GM12878 (cell line): ENCODE measurements at regions not wholly inside any gene's neighbourhood (a gene's known extent, or its start where the extent isn't known, plus 50 kb on each side); places are given as distances from the start of the nearest gene placed in this dataset.
A peak's percentile ranks its signal among the peaks of the same experiment; 100 is the strongest.

Experiments
- ATAC-seq: fragments of 200-7000 bp; cut with Tn5 transposase; 3 replicates; pipeline ENCODE4 v1.9.1; 2020; ENCODE audit warnings: mild to moderate bottlenecking, moderate library complexity
- BruUV-seq: library from RNA; stranded (reverse); fragments of 400-500 nt; replicated peaks from 2 replicates; lab custom pipeline; 2021; lab: Mats Ljungman, UMichigan
- CTCF ChIA-PET: fragments of 300-600 bp; sonication (Branson Sonifier 250); formaldehyde crosslinking; extraction: SDS; loops from one replicate; lab custom pipeline; 2021; ENCODE audit warnings: inconsistent platforms; lab: Yijun Ruan, JAX
- POLR2A ChIA-PET: fragments of 350-600 bp; formaldehyde crosslinking; extraction: SDS; loops from one replicate; lab custom pipeline; 2021; ENCODE audit warnings: inconsistent platforms; lab: Charles Lee
- RAD21 ChIA-PET: fragments of 300-600 bp; sonication (Branson Sonifier 250); formaldehyde crosslinking; loops from one replicate; lab custom pipeline; 2023; ENCODE audit warnings: antibody characterized with exemption; ENCODE audit not compliant: unreplicated experiment; lab: Charles Lee
- SMC1A ChIA-PET: fragments of 300-600 bp; sonication (Branson Sonifier 250); formaldehyde crosslinking; loops from one replicate; lab custom pipeline; 2023; ENCODE audit not compliant: unreplicated experiment, uncharacterized antibody; lab: Charles Lee
- DNase-seq: peaks from one replicate; pipeline ENCODE4 v3.0.0-alpha.2; 2011; ENCODE audit warnings: low read depth, low spot score
- FAIRE-seq: peaks from 3 replicates; lab custom pipeline; 2011; peaks lifted over from hg19 to GRCh38; lab: Jason Lieb, UNC
- H2AFZ ChIP-seq: 2 replicates; pipeline ENCODE4 v1.6.0; 2011; ENCODE audit warnings: low read depth, low read length, control low read depth; ENCODE audit not compliant: control insufficient read depth
- H3K27ac ChIP-seq: 2 replicates; pipeline ENCODE4 v1.5.1; 2011; ENCODE audit warnings: control low read depth; ENCODE audit not compliant: control insufficient read depth, insufficient read depth
- H3K27me3 ChIP-seq, 2 experiments: replicated peaks in 1 of 2; 2 replicates each; pipeline versions ENCODE4 v1.6.0 to v1.6.1; 2011; ENCODE audit warnings: low read length in 1 of 2; ENCODE audit not compliant: control insufficient read depth in 2 of 2, insufficient read depth in 2 of 2
- H3K36me3 ChIP-seq, 2 experiments: 2 replicates each; pipeline ENCODE4 v1.5.1; 2011; ENCODE audit warnings: low read length in 1 of 2; ENCODE audit not compliant: control insufficient read depth in 2 of 2, insufficient read depth in 2 of 2
- H3K4me1 ChIP-seq: 2 replicates; pipeline ENCODE4 v1.6.1; 2011; ENCODE audit warnings: mild to moderate bottlenecking, low read length, moderate library complexity, mixed read lengths; ENCODE audit not compliant: control insufficient read depth, insufficient read depth
- H3K4me2 ChIP-seq: 2 replicates; pipeline ENCODE4 v1.6.0; 2011; ENCODE audit warnings: control low read depth; ENCODE audit not compliant: control insufficient read depth, insufficient read depth
- H3K4me3 ChIP-seq: fragments of 200-600 bp; sonication (generic); 2 replicates; pipeline ENCODE4 v1.5.1; 2016
- H3K79me2 ChIP-seq: 2 replicates; pipeline ENCODE4 v1.6.0; 2011; ENCODE audit warnings: low read length; ENCODE audit not compliant: control insufficient read depth, insufficient read depth
- H3K9ac ChIP-seq: 2 replicates; pipeline ENCODE4 v1.8.0; 2011; ENCODE audit warnings: low read length, control low read depth, mixed read lengths; ENCODE audit not compliant: control insufficient read depth, insufficient read depth
- H3K9me3 ChIP-seq: replicated peaks from 3 replicates; pipeline ENCODE4 v1.5.1; 2011; ENCODE audit warnings: mild to moderate bottlenecking, low read length; ENCODE audit not compliant: control insufficient read depth, insufficient read depth
- H4K20me1 ChIP-seq: 2 replicates; pipeline ENCODE4 v1.6.0; 2011; ENCODE audit not compliant: control insufficient read depth, insufficient read depth
- CTCF ChIP-seq, 3 experiments: IDR thresholded peaks in 2 of 3; conservative IDR thresholded peaks in 1 of 3; 2 replicates each; pipeline ENCODE4 v1.5.1; 2011; ENCODE audit warnings: low read depth in 3 of 3, low read length in 3 of 3, mild to moderate bottlenecking in 3 of 3, control low read depth in 2 of 3, moderate library complexity in 2 of 3, inconsistent platforms in 1 of 3, mixed read lengths in 1 of 3; ENCODE audit not compliant: control insufficient read depth in 2 of 3, insufficient read depth in 1 of 3; ENCODE audit errors: extremely low read depth in 1 of 3
- EZH2 ChIP-seq: IDR thresholded peaks from 2 replicates; pipeline ENCODE4 v1.6.1; 2012; ENCODE audit warnings: low read depth, mild to moderate bottlenecking, control low read depth, inconsistent platforms, low read length, borderline replicate concordance; ENCODE audit not compliant: control insufficient read depth
- GABPA ChIP-seq: IDR thresholded peaks from 2 replicates; pipeline ENCODE4 v1.6.1; 2014; ENCODE audit warnings: antibody characterized with exemption, low read depth, mild to moderate bottlenecking, inconsistent platforms
- JUNB ChIP-seq: IDR thresholded peaks from 2 replicates; pipeline ENCODE4 v1.6.1; 2016; ENCODE audit warnings: antibody characterized with exemption, mild to moderate bottlenecking
- NR2C2 ChIP-seq: IDR thresholded peaks from 2 replicates; pipeline ENCODE4 v1.6.1; 2011; ENCODE audit warnings: borderline replicate concordance, low read depth; ENCODE audit not compliant: control insufficient read depth, insufficient read length
- PAX5 ChIP-seq: IDR thresholded peaks from 2 replicates; pipeline ENCODE4 v1.6.1; 2011; ENCODE audit warnings: low read depth, low read length, borderline replicate concordance
- RAD51 ChIP-seq: fragments of 450-650 bp; IDR thresholded peaks from 2 replicates; pipeline ENCODE4 v1.6.1; 2016; ENCODE audit warnings: moderate library complexity, mild to moderate bottlenecking, inconsistent platforms
- RBBP5 ChIP-seq: fragments of 200-600 bp; sonication (generic); conservative IDR thresholded peaks from 2 replicates; pipeline ENCODE4 v1.6.1; 2016
- RUNX3 ChIP-seq: IDR thresholded peaks from 2 replicates; pipeline ENCODE4 v1.6.1; 2012; ENCODE audit warnings: low read length, inconsistent platforms
- SIX5 ChIP-seq: IDR thresholded peaks from 2 replicates; pipeline ENCODE4 v1.6.1; 2011; ENCODE audit warnings: mild to moderate bottlenecking, low read depth, low read length, moderate library complexity; ENCODE audit not compliant: severe bottlenecking
- ZNF24 ChIP-seq: fragments of 450-650 bp; IDR thresholded peaks from 2 replicates; pipeline ENCODE4 v1.6.1; 2017; ENCODE audit warnings: antibody characterized with exemption, mild to moderate bottlenecking
- ZNF592 ChIP-seq: fragments of 450-650 bp; IDR thresholded peaks from 2 replicates; pipeline ENCODE4 v1.6.1; 2017; ENCODE audit warnings: mild to moderate bottlenecking, moderate library complexity
- WGBS: methylation state at CpG from one replicate; pipeline ENCODE4 v1.1.6; 2016; ENCODE audit warnings: low lambda C conversion rate; ENCODE audit not compliant: insufficient replicate concordance, insufficient coverage; ENCODE audit errors: missing lambda C conversion rate; 5-methylcytosine and 5-hydroxymethylcytosine counted together
- in situ Hi-C: fragments of 300-500 bp; cut with MboI; formaldehyde crosslinking; loops from 9 replicates; pipeline ENCODE4 v1.14.3; 2018; ENCODE audit warnings: mixed read lengths
- intact Hi-C: fragments of 100-400 bp; cut with micrococcal nuclease; formaldehyde crosslinking; loops from one replicate; pipeline ENCODE4 v1.14.2; 2022; ENCODE audit not compliant: unreplicated experiment
- TF ChIP-seq, protein P1 (sequence below): IDR thresholded peaks from 2 replicates; pipeline ENCODE4 v1.6.1; 2011; ENCODE audit warnings: low read depth, low read length, improper control_type of control experiment, borderline replicate concordance

- ChIA-PET POLR2A (no interaction called here), RAD21 (no interaction called here), SMC1A (no interaction called here)
- H3K36me3 ChIP-seq, result no peaks in the 10 kb centered on the region
- no peaks in the 10 kb centered on the region for H3K27me3 ChIP-seq
- no peaks in the 10 kb centered on the region for H4K20me1 ChIP-seq
- no peaks in the 10 kb centered on the region for H3K79me2 ChIP-seq
- no peak overlapping the region for H3K4me3 ChIP-seq
- WGBS, result 33% methylated on average over 3 of the region's 3 CpGs
- no peak overlapping the region for H2AFZ ChIP-seq
- H3K4me1 ChIP-seq, result no peaks in the 10 kb centered on the region
- no peak for FAIRE-seq
- TF ChIP-seq RUNX3 (peak; percentile 25; the same call in 1 of the 2 replicates), CTCF (IDR thresholded peaks at IDR 0.05 in 2 of 3, conservative IDR thresholded peaks at IDR 0.05 in 1 of 3; ENCODE audit: control insufficient read depth in 2 of 3, extremely low read depth in 1 of 3, insufficient read depth in 1 of 3, low read depth in 3 of 3, low read length in 3 of 3) (no peak), EZH2 (no peak), ZNF592 (no peak), RBBP5 (no peak), NR2C2 (no peak), SIX5 (no peak), GABPA (no peak), ZNF24 (no peak), PAX5 (no peak), RAD51 (no peak), JUNB (0 out of 2 replicates have a peak, but pooled peaks have one; percentile 19)
- TF ChIP-seq, protein P1, sequence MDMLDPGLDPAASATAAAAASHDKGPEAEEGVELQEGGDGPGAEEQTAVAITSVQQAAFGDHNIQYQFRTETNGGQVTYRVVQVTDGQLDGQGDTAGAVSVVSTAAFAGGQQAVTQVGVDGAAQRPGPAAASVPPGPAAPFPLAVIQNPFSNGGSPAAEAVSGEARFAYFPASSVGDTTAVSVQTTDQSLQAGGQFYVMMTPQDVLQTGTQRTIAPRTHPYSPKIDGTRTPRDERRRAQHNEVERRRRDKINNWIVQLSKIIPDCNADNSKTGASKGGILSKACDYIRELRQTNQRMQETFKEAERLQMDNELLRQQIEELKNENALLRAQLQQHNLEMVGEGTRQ, result no peak
- TF ChIP-seq, all 136 proteins: peak for 2
- DNase-seq (no peak), ATAC-seq (no peak)
- Histone ChIP-seq H3K4me2 (no peak overlapping the region), H3K9me3 (no peaks in the 10 kb centered on the region), H3K27ac (no peak overlapping the region), H3K9ac (no peak overlapping the region)
- BruUV-seq, result no TSS peak
- in situ Hi-C loops, result no loop called here
- intact Hi-C loops, result no loop called here
- CTCF ChIA-PET, result no interaction called here
Observed at GRCh38 chr13:99693351-99693750, 192.1 kb downstream of the TM9SF2 start.
